ENCODE measurements at regions not wholly inside any gene's neighbourhood (a gene's known extent, or its start where the extent isn't known, plus 50 kb on each side); places are given as distances from the start of the nearest gene placed in this dataset.
"Not testable (repeated sequence)": the region's sequence is repeated elsewhere in the genome, so short reads cannot be mapped to it uniquely, and the experiment has no call there.

DNA sequence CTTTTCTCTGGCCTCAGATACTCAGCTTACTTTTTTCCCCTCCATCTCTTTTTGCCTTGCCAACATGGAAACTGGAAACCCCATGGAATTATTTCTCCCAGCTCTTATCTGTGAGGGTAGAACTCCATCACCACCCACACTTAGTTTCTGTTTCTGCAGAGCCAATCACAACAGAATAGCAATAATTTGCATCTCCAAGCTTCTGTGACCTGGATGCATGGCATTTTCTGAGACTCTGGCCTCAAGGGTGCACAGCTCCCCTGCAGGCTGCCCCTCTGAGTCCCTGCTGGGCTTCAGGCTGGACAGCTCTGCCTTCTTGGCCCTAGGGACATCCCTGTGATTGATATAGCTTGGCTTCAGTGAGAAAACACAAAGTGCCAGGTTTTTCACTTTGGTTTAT is 316.5 kb upstream of the FZD8 start:
- DNase-seq = not testable (repeated sequence)

GRCh38 chr10:35950701-35951100 is 308.6 kb upstream of the FZD8 start:
- no peak for DNase-seq

GRCh38 chr10:35950226-35950625 is 308.1 kb upstream of the FZD8 start:
- DNase-seq = no peak

DNA sequence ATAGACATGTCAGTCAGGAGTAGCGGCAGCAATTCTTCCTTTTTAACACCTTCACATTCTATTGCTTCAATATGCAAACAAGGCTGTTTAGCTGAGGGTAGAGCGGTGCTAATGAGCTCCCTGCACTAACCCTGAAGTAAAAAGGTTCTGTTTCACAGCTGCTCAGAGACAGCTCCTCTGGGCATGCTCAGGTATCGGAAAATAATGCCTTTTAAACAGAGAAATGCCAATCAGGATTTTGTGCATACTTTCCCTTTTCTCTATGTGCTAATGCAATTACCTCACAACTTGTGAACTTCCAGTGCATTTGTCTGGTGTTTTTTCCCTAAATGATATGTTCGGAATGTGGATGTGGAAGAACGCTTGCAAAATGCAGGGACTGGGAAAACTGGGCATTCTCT is 307.7 kb upstream of the FZD8 start:
- DNase-seq = no peak

DNA sequence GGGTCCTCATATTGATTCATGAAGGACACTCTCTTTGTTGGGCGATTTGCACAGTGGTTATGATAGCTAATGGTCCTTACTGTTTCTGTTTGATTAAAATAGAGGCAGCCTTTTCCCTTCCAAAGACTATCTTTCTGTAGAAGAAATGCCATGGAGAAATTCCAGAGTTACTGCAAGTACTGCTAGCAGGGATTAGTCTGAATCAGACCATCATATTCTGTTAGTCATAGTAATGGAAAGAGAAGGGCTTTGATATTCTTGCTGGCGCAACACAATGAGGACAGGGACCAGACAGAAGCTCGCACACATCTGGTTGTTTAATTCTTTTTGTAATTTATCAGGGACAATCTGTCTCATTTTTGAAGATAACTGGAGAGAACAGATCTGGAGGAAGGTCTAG is 304.5 kb upstream of the FZD8 start:
- no peak for DNase-seq

- DNase-seq = peak; percentile 82
Measured at GRCh38 chr10:35942057-35942456, 300.0 kb upstream of the FZD8 start.

DNA sequence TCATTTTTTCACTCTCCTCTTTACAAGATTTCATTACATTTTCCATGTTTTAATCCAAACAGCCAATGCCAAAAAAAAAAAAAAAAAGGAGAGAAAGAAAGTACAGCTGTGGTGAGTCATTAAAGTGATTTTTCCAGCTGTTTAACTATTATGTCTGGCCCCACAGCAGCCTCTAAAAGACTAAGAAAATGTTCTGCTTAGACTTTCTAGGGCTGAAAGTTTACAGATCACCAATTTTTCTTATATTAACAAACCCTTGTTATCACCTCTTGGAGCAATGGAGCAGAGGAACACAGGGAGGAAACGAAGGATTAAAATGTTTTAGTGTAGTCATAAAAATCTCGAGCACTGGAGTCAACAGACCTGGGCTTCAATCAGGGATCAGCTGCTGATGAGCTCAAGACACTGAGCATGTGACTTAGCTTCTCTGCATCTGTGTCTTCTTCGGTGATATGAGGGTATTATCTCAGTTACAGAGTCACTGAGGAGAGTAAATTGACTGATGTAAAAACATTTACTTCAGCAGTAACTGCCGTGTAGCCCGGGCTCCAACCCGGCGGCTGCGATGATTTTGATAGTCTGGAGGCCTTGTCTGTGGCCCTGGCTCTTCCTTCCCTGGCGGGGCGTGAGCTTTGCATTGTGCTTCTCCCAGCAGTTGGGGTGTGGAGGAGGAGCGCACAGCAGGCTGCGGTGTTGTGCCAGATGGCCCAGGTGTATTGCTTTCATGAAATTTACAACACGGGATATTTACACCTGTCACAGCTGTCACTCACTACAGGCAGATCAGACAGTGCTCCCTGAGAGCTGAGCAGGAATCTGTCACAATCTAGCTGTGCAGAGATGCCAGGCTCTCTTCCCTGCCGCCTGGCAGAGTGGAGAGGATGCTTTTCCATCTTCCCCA is 298.3 kb upstream of the FZD8 start:
- peak; percentile 73 for DNase-seq

DNA sequence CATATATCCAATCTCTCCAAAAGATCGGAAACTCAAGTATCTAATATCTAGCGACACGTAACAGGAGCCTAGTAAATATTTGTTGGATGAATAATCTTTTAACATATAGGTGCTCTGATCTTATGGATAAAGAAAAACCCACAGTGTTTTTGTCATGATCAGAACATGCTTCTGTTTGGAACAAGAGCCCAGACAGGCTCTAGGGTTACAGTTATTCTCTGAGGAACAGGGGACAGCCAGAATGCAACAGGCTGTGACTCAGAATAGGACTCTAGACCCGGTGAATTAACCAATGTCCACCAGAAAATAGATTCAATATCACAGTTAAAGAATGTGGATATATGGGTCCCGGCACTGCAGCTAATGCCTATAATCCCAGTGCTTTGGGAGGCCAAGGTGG is 296.1 kb upstream of the FZD8 start:
- DNase-seq = no peak

GRCh38 chr10:35937546-35937945 is 295.4 kb upstream of the FZD8 start:
- DNase-seq = no peak

DNA sequence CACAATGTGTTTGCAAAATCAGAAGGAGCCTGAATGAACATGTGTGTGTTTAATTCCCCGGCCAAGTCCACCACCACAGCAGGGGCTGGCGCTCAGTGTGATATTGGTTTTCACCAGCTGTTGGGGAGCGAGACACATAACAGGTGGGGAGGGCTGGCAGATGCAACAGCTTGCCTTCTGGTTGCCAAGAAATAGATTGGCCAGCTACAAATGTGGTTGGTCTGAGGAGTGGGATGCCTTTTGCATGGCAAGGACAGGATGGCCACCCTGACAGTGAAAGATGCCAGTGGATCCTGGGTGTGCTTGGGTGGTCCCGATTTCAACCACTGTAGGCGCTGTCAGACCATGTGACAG is 292.5 kb upstream of the FZD8 start:
- peak; percentile 69 for DNase-seq

- peak; percentile 52 for DNase-seq
Measured at GRCh38 chr10:35933940-35934641, 292.0 kb upstream of the FZD8 start.

GRCh38 chr10:35933491-35933890 is 291.4 kb upstream of the FZD8 start:
- DNase-seq = no peak

DNA sequence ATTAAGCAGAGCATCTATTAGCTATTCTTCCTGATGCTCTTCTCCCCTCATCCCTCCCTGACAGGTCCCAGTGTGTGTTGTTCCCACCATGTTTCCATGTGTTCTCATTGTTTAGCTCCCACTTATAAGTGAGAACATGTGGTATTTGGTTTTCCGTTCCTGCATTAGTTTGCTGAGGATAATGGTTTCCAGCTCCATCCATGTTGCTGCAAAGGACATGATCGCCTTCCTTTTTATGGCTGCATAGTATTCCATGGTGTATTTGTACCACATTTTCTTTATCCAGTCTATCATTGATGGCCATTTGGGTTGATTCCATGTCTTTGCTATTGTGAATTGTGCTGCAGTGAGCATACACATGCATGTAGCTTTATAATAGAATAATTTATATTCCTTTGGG is 287.9 kb upstream of the FZD8 start:
- not testable (repeated sequence) for DNase-seq

DNA sequence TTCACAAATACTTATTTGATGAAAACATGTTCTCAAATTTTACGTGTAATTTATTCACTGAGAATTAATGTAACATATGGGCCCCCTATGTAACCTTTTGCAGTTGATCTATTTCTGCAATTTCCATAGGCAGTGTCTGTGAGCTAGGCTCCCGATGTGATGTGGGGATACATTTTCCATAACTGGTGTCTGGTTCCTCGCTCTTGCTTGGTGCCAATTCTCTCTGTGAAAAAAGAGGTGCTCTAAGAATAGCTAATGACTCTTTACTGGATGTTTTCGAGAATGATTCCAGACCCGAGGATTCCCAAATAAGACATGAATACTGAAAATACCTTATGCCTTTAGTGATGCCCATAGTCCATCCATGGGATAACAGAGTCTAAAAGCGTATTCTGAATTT is 286.7 kb upstream of the FZD8 start:
- peak; percentile 42 for DNase-seq

DNA sequence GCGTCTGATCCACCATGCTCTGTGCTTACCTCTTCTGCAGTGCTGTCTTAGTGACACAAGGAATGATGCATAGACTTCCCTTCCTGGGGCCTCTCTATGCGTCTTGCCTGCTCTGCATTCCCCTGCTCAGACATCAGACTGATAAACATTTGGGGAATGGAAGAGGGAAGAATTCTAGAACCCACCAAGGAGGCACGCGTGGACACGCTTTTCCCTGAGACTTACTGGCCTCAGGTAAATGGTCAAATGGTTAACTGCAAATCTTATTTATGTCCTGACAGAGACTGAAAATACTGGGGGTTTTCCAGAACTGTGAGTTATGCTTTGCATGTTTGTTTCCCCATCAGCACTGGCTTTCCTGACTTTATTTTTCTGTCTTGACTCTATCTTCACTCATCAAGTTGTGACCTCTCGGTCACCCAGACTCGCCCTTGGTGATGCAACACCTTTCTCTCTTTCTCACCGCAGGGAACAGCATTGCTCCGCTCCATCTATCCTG is 285.9 kb upstream of the FZD8 start:
- no peak for DNase-seq

GRCh38 chr10:35927341-35927740 is 285.2 kb upstream of the FZD8 start:
- no peak for DNase-seq

DNA sequence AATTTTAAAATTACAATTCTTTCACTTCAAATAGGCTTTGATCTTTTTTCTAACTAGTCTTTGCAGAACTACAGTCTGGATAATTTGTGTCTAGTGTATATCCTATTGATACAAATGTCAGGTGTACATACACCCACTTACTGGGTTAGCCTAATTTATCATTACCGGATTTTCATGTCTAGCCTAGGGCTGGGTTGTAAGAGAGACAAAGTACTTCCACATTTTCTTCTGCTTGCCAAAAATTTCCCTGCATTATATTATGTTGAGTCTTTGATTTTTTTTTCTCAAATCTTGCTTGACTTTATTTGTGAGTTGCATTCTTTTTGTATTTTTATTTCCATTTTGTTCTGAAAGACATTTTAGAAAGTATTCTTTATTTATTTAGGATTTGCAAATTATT is 284.8 kb upstream of the FZD8 start:
- DNase-seq = no peak

DNA sequence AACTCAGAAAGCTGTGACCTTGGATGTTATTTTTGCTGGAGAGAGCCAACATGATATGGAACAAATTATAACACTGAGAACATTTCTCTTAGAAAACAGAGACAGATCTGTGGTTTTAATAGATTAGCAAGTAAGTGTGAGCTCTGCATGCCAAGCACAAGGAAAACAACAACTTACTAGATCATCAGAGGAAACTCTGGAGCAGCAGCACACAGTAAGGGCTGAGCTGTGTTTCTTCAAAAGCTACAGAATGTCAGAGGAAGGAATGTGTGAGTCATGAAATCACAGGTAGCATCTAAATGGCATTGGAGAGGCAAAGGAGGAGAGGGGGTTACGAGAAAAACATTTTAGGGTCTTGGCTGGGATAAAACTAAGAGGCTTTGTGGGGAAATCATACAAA is 283.4 kb upstream of the FZD8 start:
- DNase-seq = no peak

DNA sequence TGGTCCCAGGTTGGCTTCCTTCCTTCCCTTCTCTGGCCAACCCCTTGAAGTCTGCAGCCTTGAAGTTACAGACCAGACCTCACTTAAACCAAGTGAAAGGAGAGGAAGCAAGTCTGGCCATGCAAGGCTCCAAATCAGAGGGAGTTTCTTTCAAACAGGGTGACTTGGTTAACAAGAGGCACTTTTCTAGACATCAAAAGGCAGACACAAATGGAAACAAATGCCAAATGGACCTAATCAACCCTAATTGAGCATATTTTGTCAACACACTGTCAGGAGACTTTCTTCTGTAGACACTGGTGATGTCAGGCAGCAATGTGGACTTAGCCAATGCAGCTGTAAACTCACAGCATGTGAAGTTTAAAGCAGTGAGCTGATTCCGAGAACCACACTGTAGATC is 282.7 kb upstream of the FZD8 start:
- no peak for DNase-seq

- DNase-seq = no peak
Measured at GRCh38 chr10:35922876-35923600, 280.9 kb upstream of the FZD8 start.

DNA sequence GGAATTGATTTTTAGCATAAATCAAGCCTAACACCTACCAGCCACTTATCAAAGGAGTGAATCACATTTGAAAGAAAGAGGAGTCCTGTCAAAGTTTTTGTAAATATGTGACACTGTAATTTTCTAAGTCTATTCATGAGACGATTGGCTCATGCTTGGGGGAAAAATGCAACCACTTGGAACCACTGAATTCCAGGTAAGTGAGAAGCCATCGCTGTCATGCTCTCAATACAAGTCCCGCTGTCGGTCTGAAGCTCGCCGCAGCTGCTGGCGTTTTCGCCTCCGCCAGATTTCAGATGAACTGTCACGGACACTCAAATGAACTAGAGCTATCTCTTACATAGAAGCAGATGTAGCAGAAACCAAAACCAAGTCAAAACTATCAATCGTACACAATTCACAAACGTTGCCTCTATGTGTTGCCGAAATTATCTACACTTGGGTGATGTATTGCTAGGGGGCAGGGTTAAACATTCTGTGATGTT is 279.8 kb upstream of the FZD8 start:
- no peak for DNase-seq

DNA sequence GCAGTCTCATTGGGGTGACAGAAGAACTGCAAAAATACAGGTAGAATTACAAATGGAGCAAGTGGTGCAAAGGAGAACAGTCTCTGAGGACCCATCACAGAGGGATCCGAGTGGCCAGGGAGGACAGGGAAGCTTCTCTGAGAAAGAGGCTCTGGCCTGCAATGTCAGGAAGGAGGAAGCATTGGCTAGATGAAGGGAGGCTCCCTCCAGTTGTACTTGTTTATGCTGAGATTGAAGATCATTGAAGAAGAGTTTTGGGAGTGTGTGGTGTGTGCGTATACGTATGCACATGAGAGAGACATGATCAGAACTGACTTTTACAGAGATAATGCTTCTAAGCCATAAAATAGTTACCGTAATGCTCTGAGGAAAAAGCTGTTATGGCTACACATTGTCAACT is 274.7 kb upstream of the FZD8 start:
- no peak for DNase-seq

DNA sequence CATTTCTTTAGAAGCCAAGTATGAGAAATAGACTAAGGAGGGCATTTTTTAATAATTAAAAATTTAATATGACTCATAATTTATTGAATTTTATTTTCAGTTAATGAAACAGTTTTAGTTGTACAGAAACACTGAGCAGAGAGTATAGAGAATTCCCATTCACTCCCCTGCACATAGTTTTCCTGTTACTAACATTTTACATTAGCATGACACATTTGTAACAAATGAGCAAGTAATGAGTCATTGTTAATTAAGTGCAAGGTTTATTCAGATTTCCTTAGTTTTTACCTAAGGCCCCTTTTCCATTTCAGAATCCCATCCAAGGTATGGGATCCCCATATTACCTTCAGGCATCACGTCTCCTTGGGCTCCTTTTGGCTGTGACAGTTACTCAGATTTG is 271.5 kb upstream of the FZD8 start:
- no peak for DNase-seq
